ENCODE measurements at regions not wholly inside any gene's neighbourhood (a gene's known extent, or its start where the extent isn't known, plus 50 kb on each side); places are given as distances from the start of the nearest gene placed in this dataset.

DNA sequence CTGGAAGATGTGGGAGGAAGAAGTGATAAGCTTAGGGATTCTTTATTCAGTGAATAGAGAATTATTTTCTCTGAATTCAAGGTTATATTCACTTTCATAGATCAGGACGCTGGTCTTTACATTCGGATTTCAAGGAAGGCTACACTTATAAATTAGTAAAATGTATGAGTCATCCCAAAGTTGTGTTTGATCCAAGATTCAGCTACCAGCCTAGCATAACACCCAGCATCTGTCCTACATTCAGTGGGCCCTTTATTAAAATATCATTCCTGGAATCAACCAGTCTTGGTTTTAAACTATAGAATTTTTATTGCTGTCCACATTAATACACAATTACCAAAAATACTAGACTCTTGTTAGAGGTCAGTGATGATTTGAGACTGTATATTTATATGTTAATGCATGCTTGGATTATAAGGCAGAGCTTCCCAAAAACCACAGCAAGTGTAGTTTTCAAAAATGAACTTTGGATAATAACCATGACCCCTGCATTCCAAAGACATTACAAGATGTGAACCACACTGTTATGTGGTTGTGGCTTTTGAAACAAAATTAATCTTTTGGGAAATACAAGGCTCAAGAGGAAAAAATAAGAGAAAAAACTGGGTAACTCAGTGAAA, 210.7 kb upstream of the CNR1 start:
- TF ChIP-seq, protein P1, sequence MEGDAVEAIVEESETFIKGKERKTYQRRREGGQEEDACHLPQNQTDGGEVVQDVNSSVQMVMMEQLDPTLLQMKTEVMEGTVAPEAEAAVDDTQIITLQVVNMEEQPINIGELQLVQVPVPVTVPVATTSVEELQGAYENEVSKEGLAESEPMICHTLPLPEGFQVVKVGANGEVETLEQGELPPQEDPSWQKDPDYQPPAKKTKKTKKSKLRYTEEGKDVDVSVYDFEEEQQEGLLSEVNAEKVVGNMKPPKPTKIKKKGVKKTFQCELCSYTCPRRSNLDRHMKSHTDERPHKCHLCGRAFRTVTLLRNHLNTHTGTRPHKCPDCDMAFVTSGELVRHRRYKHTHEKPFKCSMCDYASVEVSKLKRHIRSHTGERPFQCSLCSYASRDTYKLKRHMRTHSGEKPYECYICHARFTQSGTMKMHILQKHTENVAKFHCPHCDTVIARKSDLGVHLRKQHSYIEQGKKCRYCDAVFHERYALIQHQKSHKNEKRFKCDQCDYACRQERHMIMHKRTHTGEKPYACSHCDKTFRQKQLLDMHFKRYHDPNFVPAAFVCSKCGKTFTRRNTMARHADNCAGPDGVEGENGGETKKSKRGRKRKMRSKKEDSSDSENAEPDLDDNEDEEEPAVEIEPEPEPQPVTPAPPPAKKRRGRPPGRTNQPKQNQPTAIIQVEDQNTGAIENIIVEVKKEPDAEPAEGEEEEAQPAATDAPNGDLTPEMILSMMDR (IDR thresholded peaks at IDR 0.05; ENCODE audit: insufficient read depth, low read length, missing control alignments): no peak
- H3K4me3 ChIP-seq (ENCODE audit: low read depth, low read length): no peak overlapping the region
- no peak for DNase-seq (ENCODE audit: low read depth, low spot score)
- ChIA-PET POLR2A (no interaction called here), CTCF (no interaction called here)

DNA sequence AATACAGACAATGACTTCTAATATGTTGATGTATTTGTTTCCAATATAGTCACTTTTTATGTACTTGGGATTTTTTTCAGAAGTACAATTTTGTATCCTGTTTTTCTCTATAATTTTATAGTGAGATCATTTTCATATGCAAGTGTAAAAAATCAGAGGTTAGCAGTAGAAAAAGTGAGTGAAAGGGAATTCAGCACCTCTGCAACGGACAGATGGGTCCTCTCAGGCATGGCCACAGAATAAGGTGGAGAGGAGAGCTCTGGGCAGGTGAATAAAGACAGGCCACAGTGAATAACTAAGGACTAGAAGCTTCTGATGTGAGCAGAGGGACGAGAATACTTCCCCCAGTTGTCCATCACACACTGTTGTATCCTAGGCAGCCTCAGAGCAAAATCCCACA, 210.1 kb upstream of the CNR1 start:
- POLR2A ChIA-PET: no interaction called here
- no peak for DNase-seq (ENCODE audit: low read depth, low spot score)
- TF ChIP-seq, protein P1 (IDR thresholded peaks at IDR 0.05; ENCODE audit: insufficient read depth, low read length, missing control alignments): no peak
- no peak overlapping the region for H3K4me3 ChIP-seq (ENCODE audit: low read depth, low read length)
- CTCF ChIA-PET: no interaction called here

DNA sequence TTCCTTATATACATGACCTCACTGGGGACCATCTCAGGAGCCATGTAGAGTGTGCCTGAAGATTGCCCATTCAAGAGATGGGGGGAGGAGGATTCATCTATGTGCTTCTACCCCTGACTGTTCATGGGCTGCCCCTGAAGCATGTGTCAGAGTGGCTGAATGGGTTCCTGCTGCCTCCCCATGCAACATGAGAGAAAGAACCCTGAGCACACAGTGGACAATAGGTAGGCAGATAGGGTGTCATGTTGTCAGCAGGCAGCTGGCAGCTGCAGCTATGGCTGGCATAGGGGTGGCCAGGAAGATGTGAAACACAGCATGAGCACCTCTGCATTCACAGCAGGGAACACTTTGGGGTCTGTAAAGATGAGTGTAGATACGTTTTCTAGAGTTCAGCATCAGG, 208.4 kb upstream of the CNR1 start:
- TF ChIP-seq, protein P1 (IDR thresholded peaks at IDR 0.05; ENCODE audit: insufficient read depth, low read length, missing control alignments): no peak
- ChIA-PET POLR2A (no interaction called here), CTCF (no interaction called here)
- H3K4me3 ChIP-seq (ENCODE audit: low read depth, low read length): no peak overlapping the region
- DNase-seq (ENCODE audit: low read depth, low spot score): no peak

DNA sequence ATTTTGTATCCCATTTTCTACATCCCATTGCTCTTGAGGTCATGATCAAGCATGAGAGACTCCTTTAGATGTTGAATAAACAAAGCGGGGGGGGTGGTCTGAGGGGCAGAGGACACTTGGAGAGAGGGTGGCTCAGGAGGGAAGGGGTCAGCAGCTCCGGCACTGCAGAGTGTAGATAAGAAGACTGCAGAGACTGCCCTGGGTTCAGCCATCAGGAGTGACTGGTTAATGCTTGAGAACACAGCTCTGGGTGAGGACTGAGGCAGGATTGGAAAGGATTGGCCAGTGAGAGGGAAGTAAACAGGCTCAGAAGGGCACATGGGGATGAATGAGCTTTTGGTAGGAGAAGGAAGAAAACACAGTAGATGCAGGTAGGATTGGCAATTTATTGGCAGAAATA, 205.3 kb upstream of the CNR1 start:
- ChIA-PET CTCF (no interaction called here), POLR2A (no interaction called here)
- DNase-seq (ENCODE audit: low read depth, low spot score): no peak
- H3K4me3 ChIP-seq (ENCODE audit: low read depth, low read length): no peak overlapping the region
- TF ChIP-seq, protein P1 (IDR thresholded peaks at IDR 0.05; ENCODE audit: insufficient read depth, low read length, missing control alignments): no peak

DNA sequence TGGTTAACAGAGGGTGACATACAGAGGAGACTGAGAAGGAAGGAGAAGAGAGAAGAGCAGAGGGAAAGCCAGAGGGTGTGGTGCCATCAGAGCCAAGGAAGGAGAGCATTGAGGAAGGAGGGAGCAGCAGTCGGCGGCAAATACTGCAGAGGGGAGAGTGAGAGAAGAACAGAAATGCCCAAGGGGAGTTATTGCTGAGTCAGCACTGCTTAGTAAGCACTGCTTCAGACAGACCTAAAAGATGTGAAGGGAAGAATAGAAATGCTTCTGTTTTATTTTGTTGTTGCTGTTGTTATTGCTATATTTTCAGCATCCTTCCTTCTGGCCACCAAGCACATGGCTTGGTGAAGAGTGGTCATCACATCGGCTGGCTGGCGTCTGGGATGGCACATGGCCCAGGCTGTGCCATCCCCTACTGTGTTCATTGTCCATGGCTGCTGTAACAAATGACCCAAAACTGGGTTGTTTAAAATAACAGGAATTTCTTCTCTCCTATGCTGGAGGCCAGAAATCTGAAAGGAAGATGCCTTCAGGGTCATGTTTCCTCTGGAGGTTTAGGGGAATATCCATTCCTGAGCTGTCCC, 204.1 kb upstream of the CNR1 start:
- POLR2A ChIA-PET: no interaction called here
- H3K4me3 ChIP-seq (ENCODE audit: low read depth, low read length): no peak overlapping the region
- CTCF ChIA-PET: no interaction called here
- TF ChIP-seq, protein P1 (IDR thresholded peaks at IDR 0.05; ENCODE audit: insufficient read depth, low read length, missing control alignments): no peak
- DNase-seq (ENCODE audit: low read depth, low spot score): no peak

DNA sequence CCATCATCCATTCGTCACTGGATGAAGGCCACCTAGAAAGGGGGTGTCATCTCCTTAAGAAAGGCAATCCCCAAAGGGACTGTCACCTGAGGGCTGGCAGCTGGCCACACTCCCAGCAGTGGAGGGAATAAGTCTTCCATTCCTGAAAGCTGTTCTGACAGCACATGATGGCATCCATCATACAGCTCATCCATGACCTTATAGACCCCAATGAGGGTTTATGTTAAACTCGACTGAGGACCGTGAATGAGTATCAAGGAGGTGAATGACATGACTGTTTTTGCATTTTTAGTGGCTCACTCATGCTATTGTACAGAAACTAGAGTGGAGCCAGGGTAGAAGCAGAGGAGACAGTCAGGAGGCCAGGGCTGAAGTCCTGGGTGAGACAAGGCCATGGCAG, 203.1 kb upstream of the CNR1 start:
- DNase-seq (ENCODE audit: low read depth, low spot score): no peak
- POLR2A ChIA-PET: no interaction called here
- TF ChIP-seq, protein P1 (IDR thresholded peaks at IDR 0.05; ENCODE audit: insufficient read depth, low read length, missing control alignments): no peak
- no peak overlapping the region for H3K4me3 ChIP-seq (ENCODE audit: low read depth, low read length)
- CTCF ChIA-PET: no interaction called here

Data from AG04449 (cell line).